IPS-18c (cell line): ENCODE measurements at regions not wholly inside any gene's neighbourhood (a gene's known extent, or its start where the extent isn't known, plus 50 kb on each side); places are given as distances from the start of the nearest gene placed in this dataset.

Source experiments
- H3K4me3 ChIP-seq: 2 replicates; pipeline ENCODE4 v1.7.0; 2013; ENCODE audit warnings: low read depth, mild to moderate bottlenecking, low read length, moderate library complexity; ENCODE audit not compliant: insufficient read depth
- H3K9me3 ChIP-seq: one replicate; pipeline ENCODE4 v1.6.1; 2013; ENCODE audit warnings: mild to moderate bottlenecking, low read length, moderate library complexity; ENCODE audit not compliant: control insufficient read depth, insufficient read depth

DNA sequence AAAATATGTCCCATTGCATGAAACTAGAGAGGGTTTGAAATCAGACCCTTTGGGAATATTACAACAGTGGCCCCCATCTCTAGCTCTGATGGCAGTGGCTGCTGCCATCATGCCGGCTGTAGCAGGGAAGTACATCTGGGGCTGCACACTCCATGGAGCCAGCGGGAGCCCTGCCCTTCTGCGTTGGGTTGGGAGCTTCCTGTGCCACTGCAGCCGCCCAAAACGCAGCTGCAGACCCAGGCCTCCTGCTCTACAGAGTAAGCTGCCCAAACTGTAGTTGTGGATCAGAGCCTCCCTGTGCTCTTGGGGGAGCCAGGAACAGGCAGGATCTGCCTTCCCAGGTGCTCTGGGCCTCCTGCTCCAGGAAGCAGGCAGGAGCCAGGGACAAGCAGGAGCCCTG is 450.0 kb downstream of the HS3ST3B1 start:
- Histone ChIP-seq H3K4me3 (no peak overlapping the region), H3K9me3 (no peaks in the 10 kb centered on the region)

DNA sequence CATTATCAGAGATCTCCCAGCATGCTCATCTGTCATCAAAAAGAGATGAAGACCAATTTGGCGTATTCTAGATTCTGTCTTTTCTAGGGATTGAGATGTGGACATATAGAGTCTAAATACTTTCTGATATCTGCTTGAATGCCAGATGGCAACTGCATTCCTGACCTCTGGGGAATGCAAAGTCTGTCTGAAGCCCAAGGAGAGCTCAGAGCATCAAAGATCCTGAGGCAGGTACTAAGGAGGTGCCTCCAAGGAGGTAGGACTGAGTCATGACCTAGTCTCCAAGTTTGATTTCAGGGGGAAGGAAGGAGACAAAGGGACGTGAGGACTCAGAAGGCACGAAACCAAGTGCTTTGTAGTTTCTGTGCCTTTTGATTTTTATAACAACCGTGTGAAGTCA is 448.4 kb downstream of the HS3ST3B1 start:
- Histone ChIP-seq H3K9me3 (no peaks in the 10 kb centered on the region), H3K4me3 (no peak overlapping the region)

DNA sequence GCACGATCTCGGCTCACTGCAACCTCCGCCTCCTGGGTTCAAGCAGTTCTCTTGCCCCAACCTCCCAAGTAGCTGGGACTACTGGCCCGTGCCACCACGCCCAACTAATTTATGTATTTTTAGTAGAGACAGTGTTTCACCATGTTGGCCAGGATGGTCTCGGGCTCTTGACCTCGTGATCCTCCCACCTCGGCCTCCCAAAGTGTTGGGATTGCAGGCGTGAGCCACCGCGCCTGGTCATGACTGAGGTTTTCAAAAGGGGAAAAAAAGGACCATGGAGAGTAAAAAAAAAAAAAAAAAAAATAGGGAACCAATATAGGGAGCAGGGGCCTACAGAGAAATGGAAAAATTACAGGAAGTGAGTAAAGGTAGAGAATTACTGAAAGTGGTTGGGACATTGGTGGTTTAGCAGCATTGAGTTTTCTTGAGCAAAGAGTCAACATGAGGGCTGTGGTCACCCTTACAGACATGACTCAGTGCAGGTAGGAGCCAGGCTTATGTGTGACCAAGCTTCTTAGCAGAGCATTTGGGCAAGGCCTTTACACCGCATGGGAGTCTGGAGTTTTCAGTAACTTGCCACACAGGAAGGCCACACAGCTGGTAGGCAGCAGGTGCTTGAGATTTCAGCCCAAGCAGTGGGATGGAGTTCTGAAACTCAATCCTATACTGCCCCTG is 447.3 kb downstream of the HS3ST3B1 start:
- Histone ChIP-seq H3K9me3 (no peaks in the 10 kb centered on the region), H3K4me3 (no peak overlapping the region)

DNA sequence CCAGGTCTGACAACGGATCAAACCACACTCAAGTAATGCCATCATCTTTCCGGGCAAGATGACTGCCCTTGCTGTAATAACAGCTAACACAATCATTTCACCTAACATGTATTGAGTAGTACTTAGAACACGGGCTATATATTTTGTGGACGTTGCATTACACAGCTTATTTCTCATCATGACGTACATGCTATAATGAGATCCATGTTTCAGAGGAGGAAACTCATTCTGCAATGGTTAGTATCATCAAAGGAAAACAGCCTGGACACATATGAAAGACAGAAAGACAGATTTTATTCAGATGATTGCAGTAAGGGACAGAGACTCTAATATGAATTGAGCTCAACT is 446.7 kb downstream of the HS3ST3B1 start:
- Histone ChIP-seq H3K4me3 (no peak overlapping the region), H3K9me3 (no peaks in the 10 kb centered on the region)

DNA sequence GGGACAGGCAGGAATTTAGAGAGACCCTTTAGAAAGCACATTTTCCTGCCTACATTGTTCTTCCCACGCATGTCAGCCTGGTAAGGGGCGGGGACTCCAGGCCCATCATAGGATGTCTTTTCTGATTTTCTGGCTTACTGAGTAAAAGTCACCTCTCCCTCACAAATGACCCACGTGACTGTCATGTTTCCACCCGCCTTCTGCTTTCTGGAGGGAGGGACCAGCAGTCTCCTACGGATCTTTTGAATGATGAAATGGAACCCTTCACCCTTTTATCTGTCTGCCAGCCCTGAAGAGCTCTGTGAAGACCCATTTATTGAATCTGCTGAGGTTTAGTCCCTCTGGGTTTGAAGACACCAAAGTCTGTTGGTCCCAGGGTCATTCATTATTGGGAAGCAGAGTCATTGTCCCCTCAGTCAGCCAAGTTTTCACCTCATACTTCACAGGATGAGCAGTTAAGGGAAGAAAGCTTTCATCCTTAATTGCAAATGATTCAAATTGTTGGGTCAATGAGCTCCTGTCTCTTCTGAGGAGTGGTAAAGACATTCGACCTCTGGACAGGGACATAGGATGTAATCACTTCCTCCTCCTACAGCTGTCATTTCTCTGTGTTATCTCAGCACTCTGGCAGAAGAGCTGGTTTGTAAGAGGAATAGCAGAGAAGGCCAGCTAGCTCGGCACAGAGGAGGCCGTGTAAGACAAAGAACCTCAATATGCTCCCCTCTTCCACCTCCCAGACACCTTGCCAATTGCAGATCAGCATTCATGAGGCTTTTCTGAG is 446.1 kb downstream of the HS3ST3B1 start:
- H3K4me3 ChIP-seq: no peak overlapping the region
- H3K9me3 ChIP-seq: no peaks in the 10 kb centered on the region

DNA sequence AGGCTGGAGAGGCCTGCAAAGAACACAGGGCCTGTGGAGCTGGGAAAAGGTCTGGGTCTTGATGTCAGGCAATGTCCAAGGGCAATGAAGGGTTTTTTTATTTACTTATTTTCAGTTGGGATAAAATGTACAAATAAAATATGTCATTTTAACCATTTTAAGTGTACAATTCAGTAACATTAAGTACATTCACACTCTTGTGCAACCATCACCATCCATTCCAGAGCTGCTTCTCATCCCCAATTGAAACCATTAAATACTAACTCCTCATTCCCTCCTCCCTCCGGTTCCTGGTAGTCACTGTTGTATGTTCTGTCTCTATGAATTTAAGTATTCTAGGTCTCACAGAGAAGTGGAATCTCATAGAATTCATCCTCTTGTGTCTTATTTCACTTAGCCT is 444.7 kb downstream of the HS3ST3B1 start:
- Histone ChIP-seq H3K9me3 (no peaks in the 10 kb centered on the region), H3K4me3 (no peak overlapping the region)

DNA sequence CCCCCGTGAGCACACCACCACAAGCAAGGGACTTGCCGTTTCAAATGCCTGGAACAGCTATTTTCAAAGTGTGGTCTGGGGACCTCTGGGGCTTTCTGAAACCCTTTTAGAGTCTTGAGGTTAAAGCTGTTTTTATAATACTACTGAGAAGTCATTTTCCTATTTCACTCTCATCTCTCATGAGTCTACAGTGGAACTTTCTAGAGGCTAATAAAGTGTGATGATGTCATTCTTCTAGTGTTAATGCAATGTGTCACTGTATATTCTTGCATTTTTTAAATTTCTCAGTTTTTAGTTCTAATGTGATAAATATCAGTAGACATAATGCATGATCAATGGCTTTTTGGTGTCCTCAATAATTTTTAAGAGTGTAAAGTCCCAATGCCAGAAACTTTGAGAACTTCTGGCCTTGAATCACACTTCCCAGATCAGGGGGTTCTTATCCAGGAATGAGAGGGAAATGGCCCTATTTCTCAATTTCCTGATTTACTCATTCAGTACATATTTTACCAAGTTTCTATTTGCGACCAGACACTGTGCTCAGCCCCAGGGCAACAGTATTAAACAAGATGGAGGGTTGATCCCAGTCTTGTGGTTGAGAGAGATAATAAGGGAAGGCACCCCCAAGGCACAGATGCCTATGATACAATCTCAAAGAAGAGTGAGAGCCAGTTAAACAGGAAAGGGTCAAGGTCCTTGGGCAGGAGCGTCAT is 444.0 kb downstream of the HS3ST3B1 start:
- no peak overlapping the region for H3K4me3 ChIP-seq

DNA sequence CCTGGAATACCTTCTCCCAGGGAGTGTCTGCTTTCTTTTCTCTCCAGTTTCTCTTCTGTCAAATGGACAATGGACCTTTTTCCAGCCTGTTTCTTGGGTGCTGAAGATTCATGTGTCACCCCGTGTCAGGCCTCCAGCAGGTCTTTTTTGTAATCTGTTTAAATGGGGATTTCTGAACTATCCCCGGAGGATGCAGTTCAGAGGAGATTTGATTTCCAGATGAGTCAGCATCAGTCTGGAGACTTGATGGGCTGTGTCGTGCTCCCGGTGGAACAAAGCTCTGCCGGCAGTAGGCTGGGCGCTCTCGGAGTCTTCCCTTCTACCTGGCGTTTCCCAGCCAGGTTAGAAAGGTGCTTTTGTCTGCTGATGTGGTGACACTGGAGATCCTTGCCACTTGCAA is 440.6 kb downstream of the HS3ST3B1 start:
- H3K9me3 ChIP-seq: no peaks in the 10 kb centered on the region
- no peak overlapping the region for H3K4me3 ChIP-seq

More for the DNA sequence above, 444.0 kb downstream of the HS3ST3B1 start:
- H3K9me3 ChIP-seq: no peaks in the 10 kb centered on the region

DNA sequence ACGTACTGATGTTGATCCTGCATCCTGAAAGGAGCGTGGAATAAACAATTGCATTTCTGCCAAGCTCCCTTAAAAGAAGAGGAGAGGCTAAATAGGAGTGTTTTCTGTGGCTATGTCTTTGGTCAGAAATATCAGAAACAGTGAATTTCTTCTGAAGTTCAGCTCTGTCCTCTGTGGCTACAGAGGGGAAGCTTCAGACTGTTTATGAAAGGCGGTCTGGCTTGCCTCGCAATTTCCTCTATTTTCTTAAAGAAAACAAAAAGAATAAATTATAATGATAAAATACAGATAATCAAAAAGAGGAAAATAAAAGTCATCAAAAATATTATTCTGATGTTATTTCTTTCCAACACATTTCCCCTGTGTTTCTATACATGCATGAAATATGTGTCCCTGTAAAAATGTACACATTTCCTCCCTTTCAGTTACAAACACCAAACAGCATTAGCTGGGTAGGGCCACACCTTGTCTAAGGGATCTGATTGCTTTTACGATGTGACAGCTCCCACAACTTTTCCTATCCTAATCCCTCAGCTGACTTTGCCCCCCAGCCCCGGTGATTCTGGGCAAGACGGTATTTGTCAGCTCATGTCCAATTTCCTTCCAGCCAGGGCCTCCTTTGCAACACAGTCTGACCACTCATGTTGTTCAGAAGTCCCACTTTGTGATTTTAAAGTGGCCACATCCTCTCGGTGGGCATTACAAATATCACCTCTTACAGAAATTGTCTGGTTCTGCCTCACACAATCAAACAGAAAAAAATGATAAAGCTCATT is 439.0 kb downstream of the HS3ST3B1 start:
- no peaks in the 10 kb centered on the region for H3K9me3 ChIP-seq

DNA sequence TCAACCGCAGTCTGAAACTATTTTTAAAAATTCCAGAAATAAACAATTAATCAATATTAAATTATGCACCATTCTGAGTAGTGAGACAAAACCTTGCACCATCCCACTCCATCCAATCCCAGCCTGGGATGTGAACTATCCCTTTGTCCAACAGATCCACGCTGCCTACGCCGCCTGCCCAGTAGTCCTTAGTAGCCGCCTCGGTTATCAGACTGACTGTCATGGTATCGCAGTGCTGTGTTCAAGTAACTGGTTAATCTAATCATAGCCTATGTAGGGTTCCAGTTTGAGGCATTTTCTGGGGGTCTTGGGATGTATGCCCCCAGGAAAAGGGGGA is 437.7 kb downstream of the HS3ST3B1 start:
- no peak overlapping the region for H3K4me3 ChIP-seq

More for the DNA sequence above, 439.0 kb downstream of the HS3ST3B1 start:
- H3K4me3 ChIP-seq: no peak overlapping the region

DNA sequence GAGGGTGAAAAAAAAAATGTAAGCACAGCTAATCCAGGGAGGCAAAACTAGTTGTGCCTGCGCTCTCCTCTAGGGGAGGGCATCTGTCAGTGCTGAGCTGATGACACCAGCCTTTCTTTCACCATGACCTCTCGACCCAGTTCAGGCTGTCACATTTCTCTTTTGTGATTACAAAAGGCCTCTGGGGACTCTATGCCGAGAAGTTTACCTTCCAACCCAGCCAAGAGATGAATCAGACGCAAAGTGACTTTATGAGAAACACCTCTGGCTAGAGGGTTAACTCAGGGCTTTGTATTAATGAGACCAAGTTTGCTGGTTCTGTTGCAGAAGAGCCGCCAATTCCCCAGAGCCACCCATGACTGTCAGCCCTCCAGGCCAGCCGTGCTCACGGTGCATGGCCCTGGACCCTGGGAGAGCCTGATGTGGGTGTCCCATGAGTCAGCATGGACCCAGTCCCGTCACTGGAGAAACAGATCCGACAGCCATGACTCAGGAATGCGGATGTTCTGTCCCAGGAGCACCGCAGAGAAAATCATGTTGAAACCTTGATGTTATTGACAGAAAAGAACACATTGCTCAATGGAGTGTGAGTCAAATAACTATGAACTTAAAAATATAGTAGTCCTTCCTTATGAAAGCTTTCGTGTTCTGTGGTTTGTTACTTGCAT is 437.2 kb downstream of the HS3ST3B1 start:
- Histone ChIP-seq H3K9me3 (no peaks in the 10 kb centered on the region), H3K4me3 (no peak overlapping the region)

More for the DNA sequence above, 437.7 kb downstream of the HS3ST3B1 start:
- no peaks in the 10 kb centered on the region for H3K9me3 ChIP-seq

DNA sequence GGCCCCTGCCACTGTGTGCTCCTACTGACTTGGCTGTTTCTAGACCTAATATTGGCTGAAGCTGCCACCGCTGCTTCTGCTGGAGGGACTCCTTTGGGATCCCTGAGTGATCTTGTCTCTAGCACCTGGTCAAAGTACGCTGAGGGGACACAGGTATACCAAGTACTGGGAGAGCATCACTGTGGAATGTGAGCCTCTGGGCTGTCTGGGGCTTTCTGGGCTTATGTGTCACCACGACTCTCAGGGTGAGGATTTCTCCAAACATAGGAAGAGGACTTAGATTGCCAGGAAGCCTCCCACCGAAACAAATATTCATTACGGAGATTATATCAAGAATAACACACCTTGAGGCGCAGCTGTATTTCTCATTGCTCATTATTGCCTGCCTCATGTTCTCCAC is 435.8 kb downstream of the HS3ST3B1 start:
- H3K4me3 ChIP-seq: no peak overlapping the region
- H3K9me3 ChIP-seq: no peaks in the 10 kb centered on the region

DNA sequence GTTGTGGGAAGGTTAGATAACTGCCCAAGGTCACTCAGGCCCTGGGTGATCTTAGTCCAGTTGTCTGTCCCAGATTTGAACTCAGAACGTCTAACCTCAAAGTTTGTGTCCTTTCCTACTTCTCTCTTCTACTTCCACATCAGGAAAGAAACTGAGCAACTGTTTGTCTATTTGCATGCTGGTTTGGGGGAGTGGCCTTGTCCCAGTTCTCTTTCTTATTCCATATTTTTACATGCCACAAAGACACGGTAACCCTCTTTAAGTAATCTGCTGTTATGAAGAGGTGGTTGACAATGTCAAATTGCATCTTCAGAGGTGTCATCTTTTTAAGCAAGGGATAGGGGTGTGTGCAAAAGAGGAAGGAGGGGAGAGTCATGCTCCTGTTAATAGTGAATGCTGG is 432.5 kb downstream of the HS3ST3B1 start:
- peaks cover 4% of the 10 kb centered on the region for H3K9me3 ChIP-seq
- no peak overlapping the region for H3K4me3 ChIP-seq

DNA sequence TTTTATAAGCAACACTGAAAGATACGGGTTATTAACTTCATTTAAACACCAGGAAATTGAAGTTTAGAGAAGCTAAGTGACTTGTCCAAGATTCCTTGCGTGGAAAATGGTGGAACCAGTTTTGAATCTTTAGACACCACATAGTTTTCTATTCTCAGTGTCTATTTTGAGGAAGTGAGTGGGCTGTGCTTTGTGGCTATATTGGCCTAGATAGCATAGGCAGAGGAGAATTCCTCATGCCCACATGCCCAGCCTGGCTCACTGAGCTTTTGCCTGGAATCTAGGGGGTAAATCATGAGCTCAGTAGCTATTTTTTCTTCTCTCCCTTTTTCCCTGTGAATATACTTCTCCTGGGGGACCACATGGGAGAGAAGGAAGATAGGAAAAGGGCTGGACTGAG is 431.3 kb downstream of the HS3ST3B1 start:
- peaks cover 4% of the 10 kb centered on the region for H3K9me3 ChIP-seq

DNA sequence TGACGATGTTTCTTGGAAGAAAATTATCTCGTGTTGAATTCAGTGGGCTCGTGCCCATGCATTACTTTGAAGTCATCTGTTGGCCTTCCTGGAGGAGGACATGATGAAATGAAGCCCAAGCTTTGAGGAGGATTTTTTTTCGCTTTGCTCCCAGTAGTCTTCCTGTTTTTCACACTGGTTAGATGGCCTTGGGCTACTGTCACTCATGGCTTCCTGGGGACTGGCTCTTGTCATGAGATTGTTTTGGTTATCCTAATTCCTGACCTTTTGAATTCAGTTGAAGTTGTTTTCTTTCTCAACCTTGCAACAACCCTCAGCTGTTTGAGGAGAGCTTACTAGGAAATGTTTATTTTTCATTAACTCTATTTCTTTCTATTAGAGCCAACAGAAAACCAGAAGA is 430.7 kb downstream of the HS3ST3B1 start:
- Histone ChIP-seq H3K9me3 (peaks cover 4% of the 10 kb centered on the region), H3K4me3 (no peak overlapping the region)

More for the DNA sequence above, 431.3 kb downstream of the HS3ST3B1 start:
- no peak overlapping the region for H3K4me3 ChIP-seq

DNA sequence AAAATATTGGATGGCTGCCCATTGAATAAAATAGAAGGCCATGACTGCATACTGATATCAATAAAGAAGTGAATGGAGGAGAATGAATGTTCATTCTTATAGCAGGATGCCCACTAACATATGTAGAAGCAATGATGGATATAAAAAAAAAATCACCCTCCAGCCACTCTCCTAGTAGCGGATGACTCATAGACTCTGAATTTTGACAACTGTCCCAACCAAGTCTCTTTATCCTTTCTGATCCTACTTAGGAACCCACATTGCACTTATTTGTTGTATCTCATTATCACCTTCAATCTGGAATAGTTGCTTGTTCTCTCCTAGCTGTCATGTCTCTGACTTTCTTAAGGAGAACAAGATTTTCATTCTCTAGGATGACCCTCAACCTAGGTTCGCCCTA is 429.9 kb downstream of the HS3ST3B1 start:
- H3K4me3 ChIP-seq: no peak overlapping the region

DNA sequence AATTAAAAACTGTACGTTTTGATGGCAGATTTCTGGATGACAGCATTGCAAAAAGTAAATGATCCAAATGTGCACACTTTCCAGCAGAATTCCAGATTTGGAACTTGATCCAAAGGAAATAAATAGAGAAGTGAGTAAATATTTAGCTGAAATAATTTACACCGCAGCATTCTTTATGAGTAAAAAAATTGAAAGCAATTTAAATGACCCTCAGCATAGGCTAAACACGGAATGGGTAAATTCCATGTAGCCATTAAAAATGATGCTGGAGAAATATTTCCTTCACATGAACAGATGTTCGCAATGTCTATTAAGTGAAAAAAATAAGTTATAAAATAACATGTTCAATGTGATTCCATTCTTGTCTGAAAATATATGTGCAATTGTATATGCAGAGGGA is 424.8 kb downstream of the HS3ST3B1 start:
- no peak overlapping the region for H3K4me3 ChIP-seq
- H3K9me3 ChIP-seq: peaks cover 4% of the 10 kb centered on the region

More for the DNA sequence above, 429.9 kb downstream of the HS3ST3B1 start:
- H3K9me3 ChIP-seq: peaks cover 4% of the 10 kb centered on the region
